NCI-H1048 (cell line): ENCODE measurements at regions not wholly inside any gene's neighbourhood (a gene's known extent, or its start where the extent isn't known, plus 50 kb on each side); places are given as distances from the start of the nearest gene placed in this dataset.

Experiments
- DNase-seq: peaks from one replicate; lab custom pipeline; 2025; lab: John Stamatoyannopoulos, UW

GRCh38 chr4:146998157-146998556 is 52.5 kb upstream of the TTC29 start:
- no peak for DNase-seq

GRCh38 chr4:147003956-147004809 is 58.5 kb upstream of the TTC29 start:
- no peak for DNase-seq

GRCh38 chr4:147006229-147006628 is 60.6 kb upstream of the TTC29 start:
- DNase-seq: no peak

- DNase-seq: no peak
Observed at GRCh38 chr4:147009875-147010274, 64.2 kb upstream of the TTC29 start.

GRCh38 chr4:147011411-147011810 is 65.7 kb upstream of the TTC29 start:
- DNase-seq: no peak

- no peak for DNase-seq
Observed at GRCh38 chr4:147012059-147012707, 66.5 kb upstream of the TTC29 start.

GRCh38 chr4:147014946-147015345 is 69.3 kb upstream of the TTC29 start:
- DNase-seq: no peak

- no peak for DNase-seq
Observed at GRCh38 chr4:147015491-147015890, 69.8 kb upstream of the TTC29 start.

GRCh38 chr4:147017081-147017480 is 71.4 kb upstream of the TTC29 start:
- DNase-seq: no peak

GRCh38 chr4:147019091-147019490 is 73.4 kb upstream of the TTC29 start:
- no peak for DNase-seq

GRCh38 chr4:147020456-147020855 is 74.8 kb upstream of the TTC29 start:
- DNase-seq: no peak

GRCh38 chr4:147025042-147025441 is 79.4 kb upstream of the TTC29 start:
- no peak for DNase-seq

- no peak for DNase-seq
Observed at GRCh38 chr4:147029296-147029695, 83.6 kb upstream of the TTC29 start.

- DNase-seq: no peak
Observed at GRCh38 chr4:147034372-147034771, 88.7 kb upstream of the TTC29 start.

GRCh38 chr4:147037069-147037468 is 91.4 kb upstream of the TTC29 start:
- DNase-seq: no peak

GRCh38 chr4:147039976-147040575 is 94.4 kb upstream of the TTC29 start:
- no peak for DNase-seq

- no peak for DNase-seq
Observed at GRCh38 chr4:147040874-147041273, 95.2 kb upstream of the TTC29 start.

- DNase-seq: no peak
Observed at GRCh38 chr4:147041376-147041775, 95.7 kb upstream of the TTC29 start.

- DNase-seq: no peak
Observed at GRCh38 chr4:147042046-147042445, 96.4 kb upstream of the TTC29 start.

GRCh38 chr4:147044241-147044640 is 98.6 kb upstream of the TTC29 start:
- DNase-seq: no peak

- no peak for DNase-seq
Observed at GRCh38 chr4:147049946-147050345, 104.3 kb upstream of the TTC29 start.

GRCh38 chr4:147050356-147050765 is 104.7 kb upstream of the TTC29 start:
- no peak for DNase-seq

- no peak for DNase-seq
Observed at GRCh38 chr4:147052361-147052760, 106.7 kb upstream of the TTC29 start.
